GM10248 (cell line): ENCODE measurements at regions not wholly inside any gene's neighbourhood (a gene's known extent, or its start where the extent isn't known, plus 50 kb on each side); places are given as distances from the start of the nearest gene placed in this dataset.

Experiments used
- CTCF ChIA-PET: fragments of 300-600 bp; sonication (Branson Sonifier 250); formaldehyde crosslinking; extraction: SDS; loops from one replicate; lab custom pipeline; 2021; ENCODE audit warnings: antibody characterized with exemption; lab: Yijun Ruan, JAX
- POLR2A ChIA-PET: fragments of 350-650 bp; sonication (Branson Sonifier 250); formaldehyde crosslinking; extraction: SDS; loops from one replicate; lab custom pipeline; 2020; ENCODE audit warnings: antibody characterized with exemption; lab: Yijun Ruan, JAX
- DNase-seq: peaks from one replicate; pipeline ENCODE4 v3.0.0; 2012; ENCODE audit errors: extremely low spot score
- CTCF ChIP-seq: IDR thresholded peaks from 2 replicates; pipeline ENCODE4 v1.5.1; 2012; ENCODE audit warnings: mild to moderate bottlenecking, low read depth; ENCODE audit errors: extremely low read depth, missing control alignments, control extremely low read depth

- no peak for TF ChIP-seq CTCF
- POLR2A ChIA-PET, result no interaction called here
- CTCF ChIA-PET, result no interaction called here
- DNase-seq, result no peak
Measured at GRCh38 chr3:127102188-127102520, 90.8 kb upstream of the PRR23E start.

- DNase-seq, result no peak
- no peak for TF ChIP-seq CTCF
- CTCF ChIA-PET, result no interaction called here
- POLR2A ChIA-PET, result no interaction called here
Measured at GRCh38 chr3:127102587-127102986, 90.3 kb upstream of the PRR23E start.

- POLR2A ChIA-PET, result no interaction called here
- CTCF ChIA-PET, result interaction anchor here (0.8 to 1.7 kb wide), 3 partner anchors 12 to 44 kb away, joined by 3 to 5 read pairs (median 3); no protein-coding TSS in a partner anchor
- TF ChIP-seq CTCF, result no peak
- DNase-seq, result no peak
Measured at GRCh38 chr3:127103080-127103479, 89.9 kb upstream of the PRR23E start.

- ChIA-PET CTCF (interaction anchor here (1.7 kb wide), 1 partner anchor 18 kb away, joined by 5 read pairs; no protein-coding TSS in a partner anchor), POLR2A (no interaction called here)
- DNase-seq, result no peak
- TF ChIP-seq CTCF, result no peak
Measured at GRCh38 chr3:127104586-127104985, 88.3 kb upstream of the PRR23E start.

GRCh38 chr3:127105587-127105986 lies 87.3 kb upstream of the PRR23E start:
- ChIA-PET CTCF (interaction anchor here (1.5 kb wide), 1 partner anchor 30 kb away, joined by 4 read pairs; no protein-coding TSS in a partner anchor), POLR2A (no interaction called here)
- TF ChIP-seq CTCF, result no peak
- DNase-seq, result no peak

GRCh38 chr3:127106053-127106452 lies 86.9 kb upstream of the PRR23E start:
- DNase-seq, result no peak
- ChIA-PET POLR2A (no interaction called here), CTCF (interaction anchor here (1.5 kb wide), 1 partner anchor 31 kb away, joined by 4 read pairs; no protein-coding TSS in a partner anchor)
- no peak for TF ChIP-seq CTCF
